Mesenchymal stem cell (in vitro differentiated cells and primary cell): ENCODE measurements at regions not wholly inside any gene's neighbourhood (a gene's known extent, or its start where the extent isn't known, plus 50 kb on each side); places are given as distances from the start of the nearest gene placed in this dataset.

Experiments used
- DNase-seq: peaks from one replicate; pipeline ENCODE4 v3.0.0-alpha.2; 2013
- H2AFZ ChIP-seq: one replicate; pipeline ENCODE4 v1.6.1; 2013; ENCODE audit warnings: low read depth, mild to moderate bottlenecking, control low read depth, inconsistent platforms, low read length, moderate library complexity
- H2AK5ac ChIP-seq: 2 replicates; pipeline ENCODE4 v1.6.1; 2013; ENCODE audit warnings: low read length, moderate library complexity, mild to moderate bottlenecking, inconsistent platforms; ENCODE audit not compliant: severe bottlenecking
- H2BK120ac ChIP-seq: one replicate; pipeline ENCODE4 v1.6.1; 2013; ENCODE audit warnings: low read depth, mild to moderate bottlenecking, inconsistent platforms, low read length, moderate library complexity
- H2BK12ac ChIP-seq, 2 experiments: one replicate each; pipeline ENCODE4 v1.6.1; 2013; ENCODE audit warnings: inconsistent platforms in 2 of 2, low read length in 2 of 2, mild to moderate bottlenecking in 2 of 2, moderate library complexity in 2 of 2, control low read depth in 1 of 2
- H2BK15ac ChIP-seq: one replicate; pipeline ENCODE4 v1.6.1; 2013; ENCODE audit warnings: mild to moderate bottlenecking, low read depth, inconsistent platforms; ENCODE audit not compliant: poor library complexity, severe bottlenecking
- H2BK5ac ChIP-seq: 2 replicates; pipeline ENCODE4 v1.6.1; 2013; ENCODE audit warnings: low read depth, mild to moderate bottlenecking, low read length, control low read depth, inconsistent platforms; ENCODE audit not compliant: poor library complexity, severe bottlenecking
- H3K14ac ChIP-seq, 2 experiments: one replicate each; pipeline ENCODE4 v1.6.1; 2013; ENCODE audit warnings: inconsistent platforms in 2 of 2, low read length in 2 of 2, control low read depth in 1 of 2, mild to moderate bottlenecking in 1 of 2, moderate library complexity in 1 of 2
- H3K18ac ChIP-seq, 2 experiments: one replicate each; pipeline ENCODE4 v1.6.1; 2013; ENCODE audit warnings: inconsistent platforms in 2 of 2, low read length in 2 of 2, control low read depth in 1 of 2, low read depth in 1 of 2, mild to moderate bottlenecking in 1 of 2
- H3K23ac ChIP-seq, 2 experiments: one replicate each; pipeline ENCODE4 v1.6.1; 2013; ENCODE audit warnings: inconsistent platforms in 2 of 2, low read length in 2 of 2, mild to moderate bottlenecking in 2 of 2, moderate library complexity in 2 of 2, control low read depth in 1 of 2
- H3K27ac ChIP-seq: 2 replicates; pipeline ENCODE4 v1.5.1; 2013; ENCODE audit warnings: mild to moderate bottlenecking, moderate library complexity, low read length, control low read depth, inconsistent platforms; ENCODE audit not compliant: poor library complexity, severe bottlenecking
- H3K27me3 ChIP-seq, 2 experiments: 2 replicates each; pipeline versions ENCODE4 v1.6.1 to v1.7.0; 2013; ENCODE audit warnings: low read length in 2 of 2, mild to moderate bottlenecking in 2 of 2, moderate library complexity in 2 of 2, control low read depth in 1 of 2, inconsistent platforms in 1 of 2; ENCODE audit not compliant: control insufficient read depth in 1 of 2, insufficient read depth in 1 of 2
- H3K36me3 ChIP-seq, 2 experiments: 2 replicates each; pipeline versions ENCODE4 v1.6.1 to v1.7.0; 2013; ENCODE audit warnings: low read length in 2 of 2, control low read depth in 1 of 2, inconsistent platforms in 1 of 2, low read depth in 1 of 2, mild to moderate bottlenecking in 1 of 2; ENCODE audit not compliant: insufficient read depth in 2 of 2, control insufficient read depth in 1 of 2
- H3K4ac ChIP-seq, 2 experiments: one replicate each; pipeline ENCODE4 v1.6.1; 2013; ENCODE audit warnings: inconsistent platforms in 2 of 2, low read length in 2 of 2, mild to moderate bottlenecking in 2 of 2, moderate library complexity in 2 of 2, control low read depth in 1 of 2, low read depth in 1 of 2
- H3K4me1 ChIP-seq: 2 replicates; pipeline ENCODE4 v1.6.1; 2013; ENCODE audit warnings: low read depth, low read length, control low read depth; ENCODE audit not compliant: control insufficient read depth, insufficient read depth
- H3K4me2 ChIP-seq: 2 replicates; pipeline ENCODE4 v1.6.1; 2013; ENCODE audit warnings: low read length, mild to moderate bottlenecking, inconsistent platforms; ENCODE audit not compliant: poor library complexity, severe bottlenecking
- H3K4me3 ChIP-seq, 2 experiments: 2 replicates each; pipeline versions ENCODE4 v1.5.1 to v1.7.0; 2013; ENCODE audit warnings: low read length in 2 of 2, mild to moderate bottlenecking in 2 of 2, control low read depth in 1 of 2, low read depth in 1 of 2; ENCODE audit not compliant: insufficient read depth in 1 of 2
- H3K79me1 ChIP-seq: replicated peaks from 2 replicates; pipeline ENCODE4 v1.6.1; 2013; ENCODE audit warnings: mild to moderate bottlenecking, control low read depth, low read length, inconsistent platforms; ENCODE audit not compliant: poor library complexity, severe bottlenecking
- H3K9ac ChIP-seq: 2 replicates; pipeline ENCODE4 v1.7.0; 2013; ENCODE audit warnings: mild to moderate bottlenecking, low read length, moderate library complexity
- H3K9me3 ChIP-seq: 2 replicates; pipeline ENCODE4 v1.7.0; 2013; ENCODE audit warnings: mild to moderate bottlenecking, low read length; ENCODE audit not compliant: control insufficient read depth
- H4K8ac ChIP-seq: one replicate; pipeline ENCODE4 v1.6.1; 2013; ENCODE audit warnings: inconsistent platforms, mild to moderate bottlenecking, low read length, moderate library complexity
- H4K91ac ChIP-seq: one replicate; pipeline ENCODE4 v1.6.1; 2013; ENCODE audit warnings: mild to moderate bottlenecking, low read length, inconsistent platforms
- WGBS: methylation state at CpG from one replicate; pipeline ENCODE4 v1.1.7; 2013; ENCODE audit warnings: mixed read lengths; 5-methylcytosine and 5-hydroxymethylcytosine counted together

DNA sequence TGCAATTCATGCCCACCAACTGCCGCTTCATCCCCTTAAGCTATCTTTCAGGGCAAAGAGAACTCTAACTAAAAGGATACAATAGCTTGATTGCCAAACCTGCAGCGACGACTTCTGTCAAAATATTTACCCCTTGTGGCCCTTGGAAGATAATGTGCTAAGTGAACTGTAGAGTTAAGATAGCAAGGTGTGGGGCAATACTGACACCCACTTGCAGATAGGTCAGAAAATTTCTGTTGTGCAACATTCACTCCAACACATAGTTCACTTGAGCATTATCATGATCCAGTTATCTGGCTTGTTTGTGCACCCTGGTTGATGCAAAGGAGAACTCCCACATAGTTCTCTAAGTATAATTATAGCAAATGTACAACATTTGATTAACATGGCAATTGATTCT lies 55.6 kb downstream of the RHOXF2B start:
- no peak overlapping the region for H3K9ac ChIP-seq
- H3K9me3 ChIP-seq, result no peaks in the 10 kb centered on the region
- no peak overlapping the region for H3K18ac ChIP-seq
- H3K14ac ChIP-seq, result no peak overlapping the region
- H2BK15ac ChIP-seq, result no peak overlapping the region
- no peak overlapping the region for H2AFZ ChIP-seq
- no peaks in the 10 kb centered on the region for H3K36me3 ChIP-seq
- no peak overlapping the region for H3K4ac ChIP-seq
- no peak overlapping the region for H2BK120ac ChIP-seq
- H3K4me2 ChIP-seq, result no peak overlapping the region
- WGBS, result no CpG with 5 or more reads among the region's 3 CpGs
- no peak overlapping the region for H2AK5ac ChIP-seq
- H3K4me1 ChIP-seq, result no peaks in the 10 kb centered on the region
- peaks cover 0 to 41% of the 10 kb centered on the region in 2 experiments for H3K27me3 ChIP-seq
- H4K91ac ChIP-seq, result no peak overlapping the region
- H3K27ac ChIP-seq, result no peak overlapping the region
- no peak overlapping the region for H2BK12ac ChIP-seq
- no peaks in the 10 kb centered on the region for H3K79me1 ChIP-seq
- no peak overlapping the region for H3K23ac ChIP-seq
- no peak overlapping the region for H3K4me3 ChIP-seq
- DNase-seq, result no peak
- H2BK5ac ChIP-seq, result no peak overlapping the region
- no peak overlapping the region for H4K8ac ChIP-seq

DNA sequence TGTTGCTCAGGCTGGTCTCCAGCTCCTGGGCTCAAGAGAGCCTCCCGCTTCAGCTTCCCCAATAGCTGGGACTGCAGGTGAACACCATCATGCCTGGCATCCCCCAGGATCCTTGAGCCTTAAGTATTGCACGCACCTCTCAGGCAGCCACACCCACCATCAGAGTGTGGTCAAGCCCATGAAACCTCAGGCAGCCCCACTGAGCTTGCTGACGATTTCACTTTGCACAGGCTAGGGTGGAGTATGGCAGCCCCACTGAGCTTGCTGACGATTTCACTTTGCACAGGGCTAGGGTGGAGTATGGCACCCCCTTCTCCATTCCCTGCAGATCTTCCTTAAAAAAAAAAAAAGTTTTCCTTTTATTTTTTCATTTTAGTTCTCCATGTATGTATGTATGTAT lies 57.2 kb downstream of the RHOXF2B start:
- Histone ChIP-seq H2AK5ac (no peak overlapping the region), H2AFZ (no peak overlapping the region), H4K91ac (no peak overlapping the region), H2BK120ac (no peak overlapping the region), H3K79me1 (no peaks in the 10 kb centered on the region), H3K27ac (no peak overlapping the region), H3K23ac (no peak overlapping the region), H3K14ac (no peak overlapping the region), H3K36me3 (no peaks in the 10 kb centered on the region), H3K4me2 (no peak overlapping the region), H3K4ac (no peak overlapping the region), H3K27me3 (peaks cover 16 to 56% of the 10 kb centered on the region in 2 experiments), H3K4me1 (peaks cover 4% of the 10 kb centered on the region), H3K9me3 (no peaks in the 10 kb centered on the region), H3K18ac (no peak overlapping the region), H3K9ac (no peak overlapping the region), H2BK12ac (no peak overlapping the region), H3K4me3 (no peak overlapping the region), H2BK15ac (no peak overlapping the region), H4K8ac (no peak overlapping the region), H2BK5ac (no peak overlapping the region)
- no peak for DNase-seq
- 65% methylated on average over 4 of the region's 4 CpGs for WGBS

- Histone ChIP-seq H4K8ac (no peak overlapping the region), H3K36me3 (no peaks in the 10 kb centered on the region), H3K79me1 (no peaks in the 10 kb centered on the region), H3K18ac (no peak overlapping the region), H3K27ac (no peak overlapping the region), H2AFZ (no peak overlapping the region), H2AK5ac (no peak overlapping the region), H3K4me1 (peaks cover 6% of the 10 kb centered on the region), H3K9me3 (no peaks in the 10 kb centered on the region), H3K9ac (no peak overlapping the region), H2BK5ac (no peak overlapping the region), H4K91ac (no peak overlapping the region), H3K4ac (no peak overlapping the region), H3K27me3 (peaks cover 25 to 63% of the 10 kb centered on the region in 2 experiments), H3K4me2 (no peak overlapping the region), H3K14ac (no peak overlapping the region), H2BK120ac (no peak overlapping the region), H3K4me3 (no peak overlapping the region), H2BK15ac (no peak overlapping the region), H2BK12ac (no peak overlapping the region), H3K23ac (no peak overlapping the region)
- DNase-seq, result no peak
- WGBS, result 25% methylated on average over 11 of the region's 11 CpGs
Observed at GRCh38 chrX:120016068-120016441, 61.4 kb downstream of the RHOXF2B start.

DNA sequence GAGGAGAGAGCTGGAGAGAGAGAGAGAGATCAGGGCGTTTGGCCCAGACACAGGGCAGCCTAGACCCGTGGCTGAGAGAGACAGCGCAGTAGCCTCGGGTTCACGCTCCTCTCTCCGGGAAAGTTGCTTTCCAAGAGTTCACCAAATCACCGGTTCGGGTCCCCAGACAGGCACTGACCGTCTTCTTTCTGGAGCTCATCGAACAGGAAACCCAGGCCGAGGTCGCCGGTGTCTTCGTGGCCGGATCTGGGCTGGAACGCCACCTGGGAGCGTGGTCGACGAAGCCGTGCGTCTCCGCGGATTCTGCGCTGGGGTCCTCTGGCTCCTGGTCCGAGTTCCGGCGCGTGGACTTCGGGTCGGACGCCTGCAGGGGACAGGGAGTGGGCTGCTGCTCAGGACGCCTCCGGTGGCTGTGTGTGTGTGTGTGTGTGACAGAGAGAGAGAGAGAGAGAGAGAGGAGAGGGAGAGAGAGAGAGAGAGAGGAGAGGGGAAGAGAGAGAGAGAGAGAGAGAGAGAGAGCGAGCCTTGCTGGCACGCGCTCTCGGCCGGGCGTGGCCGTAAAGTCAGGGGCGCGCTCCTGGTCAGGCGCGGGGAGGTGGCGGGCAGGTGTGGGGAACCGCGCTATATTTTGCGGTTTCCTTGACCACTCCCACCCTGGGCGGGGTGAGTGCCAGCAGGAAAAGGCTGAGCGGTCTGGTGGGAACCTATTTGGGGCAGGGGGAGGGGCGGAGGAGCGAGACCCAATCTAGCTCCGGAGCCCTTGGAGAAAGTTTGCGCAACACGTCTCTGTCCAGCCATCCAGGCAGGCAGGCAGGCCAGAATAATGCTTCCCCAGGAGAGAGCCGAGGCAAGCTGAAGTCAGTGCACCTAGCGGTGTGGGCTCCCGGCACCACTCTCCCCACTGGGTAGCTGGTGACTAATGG lies 62.1 kb downstream of the RHOXF2B start:
- H3K27me3 ChIP-seq, result peaks cover 25 to 65% of the 10 kb centered on the region in 2 experiments
- H3K36me3 ChIP-seq, result no peaks in the 10 kb centered on the region
- H2BK120ac ChIP-seq, result no peak overlapping the region
- H3K23ac ChIP-seq, result no peak overlapping the region
- H2BK15ac ChIP-seq, result no peak overlapping the region
- peak overlapping the region; percentile 42 for H3K4me2 ChIP-seq
- H3K4me1 ChIP-seq, result peaks cover 6% of the 10 kb centered on the region
- H3K9me3 ChIP-seq, result no peaks in the 10 kb centered on the region
- no peak overlapping the region for H4K91ac ChIP-seq
- H3K18ac ChIP-seq, result no peak overlapping the region
- no peak overlapping the region for H2AK5ac ChIP-seq
- no peak overlapping the region for H2AFZ ChIP-seq
- H3K27ac ChIP-seq, result no peak overlapping the region
- no peak for DNase-seq
- no peak overlapping the region for H4K8ac ChIP-seq
- peak overlapping the region in 1 of 2 experiments; percentile 44 for H3K4me3 ChIP-seq
- H3K79me1 ChIP-seq, result no peaks in the 10 kb centered on the region
- no peak overlapping the region for H3K14ac ChIP-seq
- H2BK5ac ChIP-seq, result no peak overlapping the region
- no peak overlapping the region for H2BK12ac ChIP-seq
- WGBS, result 4% methylated on average over 40 of the region's 58 CpGs
- no peak overlapping the region for H3K4ac ChIP-seq
- H3K9ac ChIP-seq, result no peak overlapping the region
